H1 (cell line): ENCODE measurements at regions not wholly inside any gene's neighbourhood (a gene's known extent, or its start where the extent isn't known, plus 50 kb on each side); places are given as distances from the start of the nearest gene placed in this dataset.
A peak's percentile ranks its signal among the peaks of the same experiment; 100 is the strongest.

ENCODE experiments used
- CTCF ChIA-PET: fragments of 300-600 bp; sonication (Branson Sonifier 250); formaldehyde crosslinking; loops from one replicate; lab custom pipeline; 2021; ENCODE audit not compliant: partially characterized antibody; lab: Charles Lee
- POLR2A ChIA-PET: fragments of 300-600 bp; sonication (Branson Sonifier 250); formaldehyde crosslinking; loops from one replicate; lab custom pipeline; 2021; ENCODE audit warnings: inconsistent platforms; ENCODE audit not compliant: partially characterized antibody; lab: Charles Lee
- DNase-seq, 2 experiments: peaks; one replicate each; pipeline versions ENCODE4 v3.0.0 to v3.0.0-alpha.2; 2010 to 2022; ENCODE audit warnings: low spot score in 2 of 2, low read depth in 1 of 2, mixed read lengths in 1 of 2
- FAIRE-seq: peaks from 2 replicates; lab custom pipeline; 2011; peaks lifted over from hg19 to GRCh38; lab: Jason Lieb, UNC
- H2AFZ ChIP-seq: 2 replicates; pipeline ENCODE4 v1.8.1; 2012; ENCODE audit warnings: low read length, inconsistent platforms
- H2AK5ac ChIP-seq: 2 replicates; pipeline ENCODE4 v1.6.1; 2013; ENCODE audit warnings: low read depth, low read length
- H2BK120ac ChIP-seq: replicated peaks from 2 replicates; pipeline ENCODE3; 2013; ENCODE audit warnings: low read depth, low read length, inconsistent platforms
- H2BK12ac ChIP-seq: 2 replicates; pipeline ENCODE4 v1.6.1; 2013; ENCODE audit warnings: low read depth, low read length
- H2BK15ac ChIP-seq: 2 replicates; pipeline ENCODE4 v1.6.1; 2013; ENCODE audit warnings: low read length
- H2BK20ac ChIP-seq: 2 replicates; pipeline ENCODE4 v1.6.1; 2013; ENCODE audit warnings: low read length
- H2BK5ac ChIP-seq: 2 replicates; pipeline ENCODE4 v1.6.1; 2013; ENCODE audit warnings: low read depth, low read length
- H3K14ac ChIP-seq: 2 replicates; pipeline ENCODE4 v1.6.1; 2013; ENCODE audit warnings: inconsistent platforms; ENCODE audit not compliant: insufficient read length
- H3K18ac ChIP-seq: 2 replicates; pipeline ENCODE4 v1.6.1; 2013; ENCODE audit warnings: low read length; ENCODE audit errors: extremely low read depth
- H3K23ac ChIP-seq: 2 replicates; pipeline ENCODE4 v1.6.1; 2013; ENCODE audit warnings: inconsistent platforms; ENCODE audit not compliant: insufficient read length
- H3K23me2 ChIP-seq: 2 replicates; pipeline ENCODE4 v1.6.1; 2013; ENCODE audit warnings: low read depth, low read length
- H3K27ac ChIP-seq: 2 replicates; pipeline ENCODE4 v1.6.1; 2011; ENCODE audit warnings: low read depth, low read length, inconsistent platforms
- H3K27me3 ChIP-seq, 4 experiments: replicated peaks in 1 of 4; 1 replicate in 1 of 4; 2 replicates in 3 of 4; pipeline versions ENCODE4 v1.6.1 to v1.8.1; 2011 to 2013; ENCODE audit warnings: low read length in 3 of 4, mild to moderate bottlenecking in 3 of 4, inconsistent platforms in 2 of 4, mixed read lengths in 2 of 4, moderate library complexity in 1 of 4; ENCODE audit not compliant: control insufficient read depth in 3 of 4, insufficient read depth in 3 of 4; ENCODE audit errors: extremely low read depth in 1 of 4
- H3K36me3 ChIP-seq, 4 experiments: 2 replicates each; pipeline versions ENCODE4 v1.6.1 to v1.8.1; 2011 to 2013; ENCODE audit warnings: mild to moderate bottlenecking in 4 of 4, low read length in 3 of 4, moderate library complexity in 2 of 4, control low read depth in 1 of 4, inconsistent platforms in 1 of 4; ENCODE audit not compliant: insufficient read depth in 4 of 4, control insufficient read depth in 2 of 4
- H3K4ac ChIP-seq: replicated peaks from 2 replicates; pipeline ENCODE3; 2013; ENCODE audit warnings: low read length, low read depth, mixed read lengths, inconsistent platforms; ENCODE audit not compliant: insufficient read length
- H3K4me1 ChIP-seq, 4 experiments: replicated peaks in 1 of 4; 1 replicate in 1 of 4; 2 replicates in 3 of 4; pipeline versions ENCODE4 v1.6.1 to v1.8.1; 2011 to 2013; ENCODE audit warnings: low read length in 3 of 4, inconsistent platforms in 2 of 4, mixed read lengths in 1 of 4; ENCODE audit not compliant: insufficient read depth in 4 of 4, control insufficient read depth in 3 of 4
- H3K4me2 ChIP-seq, 2 experiments: 2 replicates each; pipeline versions ENCODE4 v1.6.1 to v1.8.1; 2011 to 2013; ENCODE audit warnings: low read depth in 2 of 2, low read length in 2 of 2, control low read depth in 1 of 2, inconsistent platforms in 1 of 2, mild to moderate bottlenecking in 1 of 2; ENCODE audit not compliant: insufficient read depth in 1 of 2
- H3K4me3 ChIP-seq, 4 experiments: fragments of 200-600, 300-600 bp in 1 of 4; sonication (generic), shearing (Covaris generic), sonication (Bioruptor Twin) in 1 of 4; 2 replicates each; pipeline versions ENCODE4 v1.5.1 to v1.8.1; 2011 to 2016; ENCODE audit warnings: low read length in 4 of 4, low read depth in 3 of 4, control low read depth in 2 of 4, inconsistent platforms in 2 of 4, mild to moderate bottlenecking in 2 of 4, mixed read lengths in 1 of 4, moderate library complexity in 1 of 4; ENCODE audit not compliant: insufficient read depth in 2 of 4; ENCODE audit errors: extremely low read depth in 1 of 4
- H3K56ac ChIP-seq: replicated peaks from 2 replicates; pipeline ENCODE3; 2013; ENCODE audit warnings: low read depth, mild to moderate bottlenecking, mixed read lengths, low read length, inconsistent platforms; ENCODE audit not compliant: insufficient read length
- H3K79me1 ChIP-seq: 2 replicates; pipeline ENCODE4 v1.6.1; 2013; ENCODE audit warnings: low read depth, low read length, control low read depth
- H3K79me2 ChIP-seq, 2 experiments: 2 replicates each; pipeline versions ENCODE4 v1.6.1 to v1.8.1; 2012 to 2013; ENCODE audit warnings: low read length in 2 of 2, mild to moderate bottlenecking in 2 of 2, inconsistent platforms in 1 of 2; ENCODE audit not compliant: insufficient read depth in 2 of 2, control insufficient read depth in 1 of 2
- H3K9ac ChIP-seq, 4 experiments: replicated peaks in 1 of 4; 1 replicate in 1 of 4; 2 replicates in 3 of 4; pipeline versions ENCODE4 v1.6.1 to v1.8.1; 2011 to 2013; ENCODE audit warnings: low read depth in 3 of 4, low read length in 3 of 4, control low read depth in 2 of 4, mild to moderate bottlenecking in 2 of 4, moderate library complexity in 2 of 4, inconsistent platforms in 1 of 4; ENCODE audit errors: extremely low read depth in 1 of 4
- H3K9me3 ChIP-seq, 2 experiments: 2 replicates each; pipeline versions ENCODE4 v1.6.1 to v1.8.1; 2012 to 2013; ENCODE audit warnings: mild to moderate bottlenecking in 2 of 2, moderate library complexity in 2 of 2, control low read depth in 1 of 2, inconsistent platforms in 1 of 2, low read depth in 1 of 2, low read length in 1 of 2, mixed read lengths in 1 of 2; ENCODE audit not compliant: insufficient read depth in 2 of 2
- H4K20me1 ChIP-seq, 2 experiments: replicated peaks in 1 of 2; 2 replicates each; pipeline versions ENCODE3 to v1.8.1; 2011 to 2013; ENCODE audit warnings: inconsistent platforms in 2 of 2, low read length in 2 of 2, mild to moderate bottlenecking in 1 of 2; ENCODE audit not compliant: insufficient read depth in 2 of 2, control insufficient read depth in 1 of 2
- H4K5ac ChIP-seq: 2 replicates; pipeline ENCODE4 v1.6.1; 2013; ENCODE audit warnings: low read length, low read depth, mixed read lengths, inconsistent platforms; ENCODE audit not compliant: insufficient read length
- H4K8ac ChIP-seq: 2 replicates; pipeline ENCODE4 v1.8.0; 2013; ENCODE audit warnings: mild to moderate bottlenecking, moderate library complexity, low read length, inconsistent platforms; ENCODE audit not compliant: insufficient read depth; ENCODE audit errors: extremely low read depth
- H4K91ac ChIP-seq: replicated peaks from 2 replicates; pipeline ENCODE3; 2013; ENCODE audit warnings: low read length, mixed read lengths, inconsistent platforms; ENCODE audit not compliant: insufficient read length
- CTCF ChIP-seq, 3 experiments: IDR thresholded peaks; 1 replicate in 2 of 3; 2 replicates in 1 of 3; pipeline versions ENCODE4 v1.5.1 to v1.6.1; 2011; ENCODE audit warnings: low read length in 3 of 3, mild to moderate bottlenecking in 3 of 3, inconsistent platforms in 2 of 3, low read depth in 1 of 3, moderate library complexity in 1 of 3; ENCODE audit not compliant: insufficient read depth in 1 of 3; ENCODE audit errors: control extremely low read depth in 1 of 3
- EZH2 ChIP-seq: fragments of 200-600 bp; sonication (generic); IDR thresholded peaks from 2 replicates; pipeline ENCODE4 v1.7.1; 2012; ENCODE audit warnings: low read depth, mild to moderate bottlenecking, moderate library complexity, low read length, inconsistent platforms; ENCODE audit not compliant: severe bottlenecking
- POU5F1 ChIP-seq: IDR thresholded peaks from 2 replicates; pipeline ENCODE4 v1.6.1; 2011; ENCODE audit warnings: low read depth, mild to moderate bottlenecking, low read length, moderate library complexity
- RAD21 ChIP-seq, 2 experiments: IDR thresholded peaks in 1 of 2; conservative IDR thresholded peaks in 1 of 2; 2 replicates each; pipeline ENCODE4 v1.6.1; 2011; ENCODE audit warnings: low read depth in 2 of 2, low read length in 2 of 2, improper control_type of control experiment in 1 of 2, inconsistent platforms in 1 of 2, mild to moderate bottlenecking in 1 of 2, moderate library complexity in 1 of 2
- WGBS, 2 experiments: shearing (Covaris generic) in 1 of 2; methylation state at CpG; one replicate each; pipeline versions ENCODE4 v1.1.6 to v1.1.7; 2013 to 2015; ENCODE audit warnings: low lambda C conversion rate in 2 of 2, mixed read lengths in 2 of 2, inconsistent platforms in 1 of 2, low coverage in 1 of 2, missing lambda C conversion rate in 1 of 2; ENCODE audit not compliant: insufficient replicate concordance in 2 of 2, insufficient coverage in 1 of 2, insufficient read length in 1 of 2; ENCODE audit errors: extremely low coverage in 1 of 2, missing lambda C conversion rate in 1 of 2; 5-methylcytosine and 5-hydroxymethylcytosine counted together

- CTCF ChIA-PET: interaction anchor here (0.6 to 2.7 kb wide), 21 partner anchors 14 to 1480 kb away, joined by 3 to 10 read pairs (median 3); no protein-coding TSS in a partner anchor
- H4K91ac ChIP-seq: no peak overlapping the region
- H2BK120ac ChIP-seq: no peak overlapping the region
- H3K14ac ChIP-seq: no peak overlapping the region
- H3K27ac ChIP-seq: no peak overlapping the region
- no peak overlapping the region for H2AFZ ChIP-seq
- H3K23ac ChIP-seq: no peak overlapping the region
- H4K5ac ChIP-seq: no peak overlapping the region
- no peak overlapping the region for H2BK12ac ChIP-seq
- no peak for TF ChIP-seq EZH2
- peak; percentile 49 to 71 (median 68) for TF ChIP-seq CTCF (IDR thresholded peaks at IDR 0.05; ENCODE audit: control extremely low read depth in 1 of 3, insufficient read depth in 1 of 3, low read depth in 1 of 3, low read length in 3 of 3)
- TF ChIP-seq RAD21 (IDR thresholded peaks at IDR 0.05 in 1 of 2, conservative IDR thresholded peaks at IDR 0.05 in 1 of 2; ENCODE audit: low read depth in 2 of 2, low read length in 2 of 2): peak; percentile 50 to 56
- no peak for TF ChIP-seq POU5F1
- no peak overlapping the region for H3K4me3 ChIP-seq
- no peaks in the 10 kb centered on the region for H3K79me2 ChIP-seq
- no peak overlapping the region for H3K4me2 ChIP-seq
- no peaks in the 10 kb centered on the region for H3K9me3 ChIP-seq
- H2BK20ac ChIP-seq: no peak overlapping the region
- no peaks in the 10 kb centered on the region for H3K4me1 ChIP-seq
- H3K36me3 ChIP-seq: no peaks in the 10 kb centered on the region
- H2BK15ac ChIP-seq: no peak overlapping the region
- no peak overlapping the region for H3K9ac ChIP-seq
- no peak for FAIRE-seq
- H2BK5ac ChIP-seq: no peak overlapping the region
- H3K79me1 ChIP-seq: no peaks in the 10 kb centered on the region
- no peak overlapping the region for H4K8ac ChIP-seq
- no peak overlapping the region for H3K4ac ChIP-seq
- DNase-seq: peak in 1 of 2 experiments; percentile 60
- H2AK5ac ChIP-seq: no peak overlapping the region
- no peaks in the 10 kb centered on the region for H4K20me1 ChIP-seq
- no peaks in the 10 kb centered on the region for H3K27me3 ChIP-seq
- WGBS, 2 experiments: 82% methylated on average over 6 of the region's 6 CpGs; no CpG with 5 or more reads in 1 of the 2 experiments
- POLR2A ChIA-PET: no interaction called here
- H3K56ac ChIP-seq: no peak overlapping the region
- H3K18ac ChIP-seq: no peak overlapping the region
- H3K23me2 ChIP-seq: no peaks in the 10 kb centered on the region
These were observed 201.3 kb upstream of the EXOC2 start for GRCh38 chr6:894274-894673.
